ENCODE measurements at regions not wholly inside any gene's neighbourhood (a gene's known extent, or its start where the extent isn't known, plus 50 kb on each side); places are given as distances from the start of the nearest gene placed in this dataset.

DNA sequence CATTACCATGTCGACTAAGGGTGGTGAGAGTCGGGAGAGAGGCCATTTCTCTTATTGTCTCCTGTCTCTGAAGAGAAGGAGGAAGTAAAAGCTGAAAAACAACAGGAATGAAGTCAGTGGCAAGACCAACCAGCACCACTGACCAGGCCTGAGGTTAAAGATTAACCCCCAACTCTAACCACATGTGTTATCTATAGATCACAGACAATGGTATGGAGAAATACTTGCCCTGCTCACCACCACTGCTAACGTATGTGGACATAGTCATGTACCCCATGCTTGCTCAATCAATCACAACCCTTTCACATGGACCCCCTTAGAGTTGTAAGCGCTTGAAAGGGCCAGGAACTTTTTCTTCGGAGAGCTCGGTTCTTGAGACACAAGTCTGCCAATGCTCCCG lies 690.9 kb upstream of the LMO3 start:
- no peak for TF ChIP-seq POLR2A (IDR thresholded peaks at IDR 0.05; ENCODE audit: low read depth, low read length)
- TF ChIP-seq POLR2AphosphoS5 (IDR thresholded peaks at IDR 0.05; ENCODE audit: low read depth, low read length): no peak
- no peak for TF ChIP-seq TAF1 (IDR thresholded peaks at IDR 0.05; ENCODE audit: borderline replicate concordance, low read depth, low read length)

Data from GM12892 (cell line).